ENCODE measurements at regions not wholly inside any gene's neighbourhood (a gene's known extent, or its start where the extent isn't known, plus 50 kb on each side); places are given as distances from the start of the nearest gene placed in this dataset.

GRCh38 chr2:40953341-40953740 is 501.5 kb upstream of the SLC8A1 start:
- FAIRE-seq: no peak
- intact Hi-C loops (cut with DNase I): no loop called here

GRCh38 chr2:40955042-40955441 is 503.2 kb upstream of the SLC8A1 start:
- Histone ChIP-seq H3K4me3 (no peak overlapping the region), H3K9me3 (no peaks in the 10 kb centered on the region), H3K27me3 (no peaks in the 10 kb centered on the region), H3K4me1 (no peaks in the 10 kb centered on the region), H3K36me3 (no peaks in the 10 kb centered on the region), H3K27ac (no peak overlapping the region)
- ATAC-seq: no peak
- intact Hi-C loops (cut with DNase I): no loop called here
- 47 to 63% methylated on average over 2 of the region's 2 CpGs for WGBS, 2 donors
- DNase-seq: no peak
- FAIRE-seq: no peak
- TF ChIP-seq CTCF (IDR thresholded peaks at IDR 0.05): no peak

More at GRCh38 chr2:40953341-40953740, 501.5 kb upstream of the SLC8A1 start:
- DNase-seq (no peak), ATAC-seq (no peak)
- Histone ChIP-seq H3K27me3 (no peaks in the 10 kb centered on the region), H3K4me1 (no peaks in the 10 kb centered on the region), H3K27ac (no peak overlapping the region), H3K36me3 (no peaks in the 10 kb centered on the region), H3K4me3 (no peak overlapping the region), H3K9me3 (no peaks in the 10 kb centered on the region)
- no peak for TF ChIP-seq CTCF (IDR thresholded peaks at IDR 0.05)
- WGBS, 2 donors: 77 to 94% methylated on average over 3 of the region's 3 CpGs

- no peak overlapping the region for H3K27ac ChIP-seq
- H3K9me3 ChIP-seq: no peaks in the 10 kb centered on the region
- no peaks in the 10 kb centered on the region for H3K4me1 ChIP-seq
- no peaks in the 10 kb centered on the region for H3K36me3 ChIP-seq
- no peak for TF ChIP-seq CTCF (IDR thresholded peaks at IDR 0.05)
- no peak for FAIRE-seq
- no peak overlapping the region for H3K4me3 ChIP-seq
- ATAC-seq: no peak
- no peak for DNase-seq
- no peaks in the 10 kb centered on the region for H3K27me3 ChIP-seq
- intact Hi-C loops (cut with DNase I): no loop called here
Measured at GRCh38 chr2:40955635-40956034, 503.7 kb upstream of the SLC8A1 start.

- intact Hi-C loops (cut with DNase I): no loop called here
- 61 to 74% methylated on average over 9 of the region's 9 CpGs for WGBS, 2 donors
- no peak for TF ChIP-seq CTCF (IDR thresholded peaks at IDR 0.05)
- Histone ChIP-seq H3K9me3 (no peaks in the 10 kb centered on the region), H3K36me3 (no peaks in the 10 kb centered on the region), H3K4me3 (no peak overlapping the region), H3K4me1 (no peaks in the 10 kb centered on the region), H3K27me3 (no peaks in the 10 kb centered on the region), H3K27ac (no peak overlapping the region)
- DNase-seq (no peak), ATAC-seq (no peak), FAIRE-seq (no peak)
Measured at GRCh38 chr2:40957508-40957907, 505.6 kb upstream of the SLC8A1 start.

GRCh38 chr2:40962026-40962425 is 510.1 kb upstream of the SLC8A1 start:
- Histone ChIP-seq H3K27ac (no peak overlapping the region), H3K4me1 (no peaks in the 10 kb centered on the region), H3K9me3 (no peaks in the 10 kb centered on the region), H3K4me3 (no peak overlapping the region), H3K36me3 (no peaks in the 10 kb centered on the region), H3K27me3 (no peaks in the 10 kb centered on the region)
- DNase-seq: no peak
- TF ChIP-seq CTCF (IDR thresholded peaks at IDR 0.05): no peak
- WGBS, 2 donors: 56 to 67% methylated on average over 5 of the region's 5 CpGs
- no peak for ATAC-seq
- FAIRE-seq: no peak
- intact Hi-C loops (cut with DNase I): no loop called here

All from pancreas (tissue), 10 donors.